ENCODE measurements at regions not wholly inside any gene's neighbourhood (a gene's known extent, or its start where the extent isn't known, plus 50 kb on each side); places are given as distances from the start of the nearest gene placed in this dataset.

- FAIRE-seq (no peak), DNase-seq (peak in 1 of 2 donors; percentile 62)
- Histone ChIP-seq H3K9me3 (ENCODE audit: control insufficient read depth in 2 of 2, insufficient read depth in 1 of 2, low read depth in 1 of 2, low read length in 1 of 2) (no peaks in the 10 kb centered on the region), H3K36me3 (ENCODE audit: control insufficient read depth in 3 of 3, insufficient read depth in 2 of 3, low read depth in 1 of 3, low read length in 3 of 3) (no peaks in the 10 kb centered on the region), H3K4me1 (ENCODE audit: control insufficient read depth in 3 of 3, insufficient read depth in 2 of 3, low read depth in 1 of 3, low read length in 2 of 3) (peaks cover 0 to 14% (median 12%) of the 10 kb centered on the region in 3 donors), H3K27me3 (ENCODE audit: control insufficient read depth in 3 of 3, insufficient read depth in 3 of 3, low read length in 3 of 3) (no peaks in the 10 kb centered on the region), H3K27ac (ENCODE audit: low read depth in 1 of 3, low read length in 2 of 3) (no peak overlapping the region), H3K4me3 (ENCODE audit: low read depth in 1 of 3, low read length in 3 of 3) (no peak overlapping the region)
- 18 to 50% (median 40%) methylated on average over 1 of the region's 1 CpG for WGBS, 3 donors
Observed at GRCh38 chr5:143583409-143583808, 179.9 kb upstream of the NR3C1 start.

- no peaks in the 10 kb centered on the region for H3K9me3 ChIP-seq (ENCODE audit: control insufficient read depth in 2 of 2, insufficient read depth in 1 of 2, low read depth in 1 of 2, low read length in 1 of 2)
- H3K4me1 ChIP-seq (ENCODE audit: control insufficient read depth in 3 of 3, insufficient read depth in 2 of 3, low read depth in 1 of 3, low read length in 2 of 3), result peaks cover 0 to 14% (median 12%) of the 10 kb centered on the region in 3 donors
- FAIRE-seq (no peak), DNase-seq (no peak)
- no peak overlapping the region for H3K27ac ChIP-seq (ENCODE audit: low read depth in 1 of 3, low read length in 2 of 3)
- WGBS, 3 donors, result 42 to 71% (median 63%) methylated on average over 5 of the region's 5 CpGs
- no peak overlapping the region for H3K4me3 ChIP-seq (ENCODE audit: low read depth in 1 of 3, low read length in 3 of 3)
- no peaks in the 10 kb centered on the region for H3K36me3 ChIP-seq (ENCODE audit: control insufficient read depth in 3 of 3, insufficient read depth in 2 of 3, low read depth in 1 of 3, low read length in 3 of 3)
- no peaks in the 10 kb centered on the region for H3K27me3 ChIP-seq (ENCODE audit: control insufficient read depth in 3 of 3, insufficient read depth in 3 of 3, low read length in 3 of 3)
Observed at GRCh38 chr5:143582869-143583268, 179.4 kb upstream of the NR3C1 start.

GRCh38 chr5:143582176-143582575 is 178.7 kb upstream of the NR3C1 start:
- no peak overlapping the region for H3K27ac ChIP-seq (ENCODE audit: low read depth in 1 of 3, low read length in 2 of 3)
- H3K9me3 ChIP-seq (ENCODE audit: control insufficient read depth in 2 of 2, insufficient read depth in 1 of 2, low read depth in 1 of 2, low read length in 1 of 2), result no peaks in the 10 kb centered on the region
- no peak overlapping the region for H3K4me3 ChIP-seq (ENCODE audit: low read depth in 1 of 3, low read length in 3 of 3)
- FAIRE-seq (no peak), DNase-seq (no peak)
- H3K36me3 ChIP-seq (ENCODE audit: control insufficient read depth in 3 of 3, insufficient read depth in 2 of 3, low read depth in 1 of 3, low read length in 3 of 3), result no peaks in the 10 kb centered on the region
- peaks cover 0 to 14% (median 12%) of the 10 kb centered on the region in 3 donors for H3K4me1 ChIP-seq (ENCODE audit: control insufficient read depth in 3 of 3, insufficient read depth in 2 of 3, low read depth in 1 of 3, low read length in 2 of 3)
- WGBS, 3 donors, result 34 to 56% (median 56%) methylated on average over 4 of the region's 4 CpGs
- H3K27me3 ChIP-seq (ENCODE audit: control insufficient read depth in 3 of 3, insufficient read depth in 3 of 3, low read length in 3 of 3), result no peaks in the 10 kb centered on the region

GRCh38 chr5:143581649-143582048 is 178.2 kb upstream of the NR3C1 start:
- FAIRE-seq, result no peak

GRCh38 chr5:143581147-143581546 is 177.7 kb upstream of the NR3C1 start:
- DNase-seq, result peak; percentile 75 to 93
- Histone ChIP-seq H3K27ac (ENCODE audit: low read depth in 1 of 3, low read length in 2 of 3) (peak overlapping the region in 1 of 3 donors; percentile 50), H3K4me3 (ENCODE audit: low read depth in 1 of 3, low read length in 3 of 3) (no peak overlapping the region), H3K4me1 (ENCODE audit: control insufficient read depth in 3 of 3, insufficient read depth in 2 of 3, low read depth in 1 of 3, low read length in 2 of 3) (peaks cover 0 to 14% (median 12%) of the 10 kb centered on the region in 3 donors), H3K9me3 (ENCODE audit: control insufficient read depth in 2 of 2, insufficient read depth in 1 of 2, low read depth in 1 of 2, low read length in 1 of 2) (no peaks in the 10 kb centered on the region), H3K27me3 (ENCODE audit: control insufficient read depth in 3 of 3, insufficient read depth in 3 of 3, low read length in 3 of 3) (no peaks in the 10 kb centered on the region), H3K36me3 (ENCODE audit: control insufficient read depth in 3 of 3, insufficient read depth in 2 of 3, low read depth in 1 of 3, low read length in 3 of 3) (no peaks in the 10 kb centered on the region)
- WGBS, 3 donors, result 43 to 85% (median 55%) methylated on average over 3 of the region's 3 CpGs
- FAIRE-seq, result no peak

More at GRCh38 chr5:143581649-143582048, 178.2 kb upstream of the NR3C1 start:
- Histone ChIP-seq H3K4me1 (ENCODE audit: control insufficient read depth in 3 of 3, insufficient read depth in 2 of 3, low read depth in 1 of 3, low read length in 2 of 3) (peaks cover 0 to 14% (median 12%) of the 10 kb centered on the region in 3 donors), H3K36me3 (ENCODE audit: control insufficient read depth in 3 of 3, insufficient read depth in 2 of 3, low read depth in 1 of 3, low read length in 3 of 3) (no peaks in the 10 kb centered on the region), H3K9me3 (ENCODE audit: control insufficient read depth in 2 of 2, insufficient read depth in 1 of 2, low read depth in 1 of 2, low read length in 1 of 2) (no peaks in the 10 kb centered on the region), H3K27ac (ENCODE audit: low read depth in 1 of 3, low read length in 2 of 3) (peak overlapping the region in 2 of 3 donors; percentile 12 to 50), H3K4me3 (ENCODE audit: low read depth in 1 of 3, low read length in 3 of 3) (no peak overlapping the region), H3K27me3 (ENCODE audit: control insufficient read depth in 3 of 3, insufficient read depth in 3 of 3, low read length in 3 of 3) (no peaks in the 10 kb centered on the region)
- DNase-seq, result no peak
- 93 to 98% (median 96%) methylated on average over 2 of the region's 2 CpGs for WGBS, 3 donors

- Histone ChIP-seq H3K4me1 (ENCODE audit: control insufficient read depth in 3 of 3, insufficient read depth in 2 of 3, low read depth in 1 of 3, low read length in 2 of 3) (peaks cover 0 to 10% (median 10%) of the 10 kb centered on the region in 3 donors), H3K9me3 (ENCODE audit: control insufficient read depth in 2 of 2, insufficient read depth in 1 of 2, low read depth in 1 of 2, low read length in 1 of 2) (no peaks in the 10 kb centered on the region), H3K36me3 (ENCODE audit: control insufficient read depth in 3 of 3, insufficient read depth in 2 of 3, low read depth in 1 of 3, low read length in 3 of 3) (no peaks in the 10 kb centered on the region), H3K4me3 (ENCODE audit: low read depth in 1 of 3, low read length in 3 of 3) (no peak overlapping the region), H3K27ac (ENCODE audit: low read depth in 1 of 3, low read length in 2 of 3) (no peak overlapping the region), H3K27me3 (ENCODE audit: control insufficient read depth in 3 of 3, insufficient read depth in 3 of 3, low read length in 3 of 3) (no peaks in the 10 kb centered on the region)
- DNase-seq (no peak), FAIRE-seq (no peak)
- whole genome bisulfite sequencing, 3 donors, result 73 to 94% (median 89%) methylated on average over 2 of the region's 2 CpGs
Observed at GRCh38 chr5:143576711-143577484, 173.4 kb upstream of the NR3C1 start.

- H3K4me3 ChIP-seq (ENCODE audit: low read depth in 1 of 3, low read length in 3 of 3), result no peak overlapping the region
- no peak for DNase-seq
- FAIRE-seq, result no peak
- no peaks in the 10 kb centered on the region for H3K36me3 ChIP-seq (ENCODE audit: control insufficient read depth in 3 of 3, insufficient read depth in 2 of 3, low read depth in 1 of 3, low read length in 3 of 3)
- no peaks in the 10 kb centered on the region for H3K27me3 ChIP-seq (ENCODE audit: control insufficient read depth in 3 of 3, insufficient read depth in 3 of 3, low read length in 3 of 3)
- 91 to 100% (median 96%) methylated on average over 1 of the region's 1 CpG for WGBS, 3 donors
- peaks cover 0 to 6% (median 4%) of the 10 kb centered on the region in 3 donors for H3K4me1 ChIP-seq (ENCODE audit: control insufficient read depth in 3 of 3, insufficient read depth in 2 of 3, low read depth in 1 of 3, low read length in 2 of 3)
- no peaks in the 10 kb centered on the region for H3K9me3 ChIP-seq (ENCODE audit: control insufficient read depth in 2 of 2, insufficient read depth in 1 of 2, low read depth in 1 of 2, low read length in 1 of 2)
- no peak overlapping the region for H3K27ac ChIP-seq (ENCODE audit: low read depth in 1 of 3, low read length in 2 of 3)
Observed at GRCh38 chr5:143575286-143575685, 171.8 kb upstream of the NR3C1 start.

- WGBS, 3 donors, result 85 to 96% (median 94%) methylated on average over 1 of the region's 1 CpG
- no peak for DNase-seq
- H3K4me3 ChIP-seq (ENCODE audit: low read depth in 1 of 3, low read length in 3 of 3), result no peak overlapping the region
- peaks cover 0 to 13% (median under 1%) of the 10 kb centered on the region in 3 donors for H3K4me1 ChIP-seq (ENCODE audit: control insufficient read depth in 3 of 3, insufficient read depth in 2 of 3, low read depth in 1 of 3, low read length in 2 of 3)
- H3K36me3 ChIP-seq (ENCODE audit: control insufficient read depth in 3 of 3, insufficient read depth in 2 of 3, low read depth in 1 of 3, low read length in 3 of 3), result no peaks in the 10 kb centered on the region
- H3K27me3 ChIP-seq (ENCODE audit: control insufficient read depth in 3 of 3, insufficient read depth in 3 of 3, low read length in 3 of 3), result no peaks in the 10 kb centered on the region
- H3K27ac ChIP-seq (ENCODE audit: low read depth in 1 of 3, low read length in 2 of 3), result no peak overlapping the region
- FAIRE-seq, result no peak
- H3K9me3 ChIP-seq (ENCODE audit: control insufficient read depth in 2 of 2, insufficient read depth in 1 of 2, low read depth in 1 of 2, low read length in 1 of 2), result no peaks in the 10 kb centered on the region
Observed at GRCh38 chr5:143574236-143574635, 170.8 kb upstream of the NR3C1 start.

Data from small intestine (tissue), 7 donors.